Fibroblast of the aortic adventitia (primary cell): ENCODE measurements at regions not wholly inside any gene's neighbourhood (a gene's known extent, or its start where the extent isn't known, plus 50 kb on each side); places are given as distances from the start of the nearest gene placed in this dataset.
"Not testable (repeated sequence)": the region's sequence is repeated elsewhere in the genome, so short reads cannot be mapped to it uniquely, and the experiment has no call there.

Experiments used
- DNase-seq: peaks from one replicate; pipeline ENCODE4 v3.0.0-alpha.2; 2010; ENCODE audit warnings: low read depth
- H3K4me3 ChIP-seq: 2 replicates; pipeline ENCODE4 v1.5.1; 2011; ENCODE audit warnings: low read depth, mild to moderate bottlenecking, control low read depth, low read length, moderate library complexity
- CTCF ChIP-seq: IDR thresholded peaks from 2 replicates; pipeline ENCODE4 v1.5.1; 2011; ENCODE audit warnings: mild to moderate bottlenecking, low read length, control low read depth, inconsistent platforms; ENCODE audit not compliant: insufficient read depth

- no peak overlapping the region for H3K4me3 ChIP-seq
- no peak for TF ChIP-seq CTCF
- no peak for DNase-seq
Measured at GRCh38 chr5:169385636-169386035, 84.7 kb upstream of the SLIT3 start.

- no peak for DNase-seq
- TF ChIP-seq CTCF = no peak
- H3K4me3 ChIP-seq = no peak overlapping the region
Measured at GRCh38 chr5:169384661-169385060, 83.7 kb upstream of the SLIT3 start.

GRCh38 chr5:169374761-169375160, 73.8 kb upstream of the SLIT3 start:
- TF ChIP-seq CTCF = no peak
- no peak for DNase-seq
- no peak overlapping the region for H3K4me3 ChIP-seq

- no peak for TF ChIP-seq CTCF
- H3K4me3 ChIP-seq = no peak overlapping the region
Measured at GRCh38 chr5:169374111-169374510, 73.2 kb upstream of the SLIT3 start.

GRCh38 chr5:169371801-169372200, 70.9 kb upstream of the SLIT3 start:
- H3K4me3 ChIP-seq, DNase-seq: not testable (repeated sequence)

More at GRCh38 chr5:169374111-169374510, 73.2 kb upstream of the SLIT3 start:
- DNase-seq = no peak

- no peak for TF ChIP-seq CTCF
- peak; percentile 7 for DNase-seq
- no peak overlapping the region for H3K4me3 ChIP-seq
Measured at GRCh38 chr5:169369130-169369529, 68.2 kb upstream of the SLIT3 start.

GRCh38 chr5:169367861-169368260, 66.9 kb upstream of the SLIT3 start:
- no peak for TF ChIP-seq CTCF
- DNase-seq = peak; percentile 6
- H3K4me3 ChIP-seq = no peak overlapping the region
